AG04450 (cell line): ENCODE measurements at regions not wholly inside any gene's neighbourhood (a gene's known extent, or its start where the extent isn't known, plus 50 kb on each side); places are given as distances from the start of the nearest gene placed in this dataset.

Source experiments
- CTCF ChIA-PET: fragments of 300-600, 350-600 bp; formaldehyde crosslinking; extraction: SDS; loops from one replicate; lab custom pipeline; 2022; ENCODE audit warnings: antibody characterized with exemption, inconsistent platforms; lab: Charles Lee
- POLR2A ChIA-PET: fragments of 350-600 bp; formaldehyde crosslinking; extraction: SDS; loops from one replicate; lab custom pipeline; 2021; ENCODE audit warnings: antibody characterized with exemption, inconsistent platforms; lab: Yijun Ruan, JAX
- DNase-seq: peaks from one replicate; pipeline ENCODE4 v3.0.0-alpha.2; 2011; ENCODE audit warnings: low read depth, low spot score
- H3K27ac ChIP-seq: one replicate; pipeline ENCODE4 v1.5.1; 2012; ENCODE audit warnings: low read depth, low read length, control low read depth
- H3K27me3 ChIP-seq: one replicate; pipeline ENCODE4 v1.6.0; 2012; ENCODE audit warnings: low read length; ENCODE audit not compliant: control insufficient read depth, insufficient read depth
- H3K4me3 ChIP-seq: 2 replicates; pipeline ENCODE4 v1.5.1; 2011; ENCODE audit warnings: mild to moderate bottlenecking, low read depth, low read length, control low read depth
- H3K9me3 ChIP-seq: 2 replicates; pipeline ENCODE4 v1.5.1; 2012; ENCODE audit warnings: low read length; ENCODE audit not compliant: control insufficient read depth, insufficient read depth
- CTCF ChIP-seq: IDR thresholded peaks from 2 replicates; pipeline ENCODE4 v1.5.1; 2011; ENCODE audit warnings: low read depth, low read length, control low read depth, inconsistent platforms

DNA sequence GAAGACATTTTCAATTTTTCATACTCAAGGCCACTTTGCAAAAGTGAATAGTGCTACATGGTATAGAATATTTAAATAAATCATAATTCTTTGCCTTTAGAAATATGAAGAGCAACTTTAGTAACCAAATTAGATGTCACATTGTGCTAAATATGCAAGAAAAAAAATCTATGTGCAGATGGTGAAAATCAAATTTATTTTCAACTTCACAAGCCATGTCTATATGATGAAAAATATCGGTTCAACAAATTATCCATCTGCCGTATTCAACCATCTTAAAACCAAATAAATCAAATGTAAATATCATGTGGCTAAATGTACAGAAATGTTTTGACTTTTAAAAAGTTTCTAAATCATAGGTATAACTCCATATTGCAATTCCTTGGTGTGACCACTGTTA is 398.2 kb downstream of the PABPC4L start:
- TF ChIP-seq CTCF = no peak
- Histone ChIP-seq H3K4me3 (no peak overlapping the region), H3K27ac (no peak overlapping the region), H3K9me3 (no peaks in the 10 kb centered on the region), H3K27me3 (no peaks in the 10 kb centered on the region)
- CTCF ChIA-PET = no interaction called here
- DNase-seq = no peak
- POLR2A ChIA-PET = no interaction called here

DNA sequence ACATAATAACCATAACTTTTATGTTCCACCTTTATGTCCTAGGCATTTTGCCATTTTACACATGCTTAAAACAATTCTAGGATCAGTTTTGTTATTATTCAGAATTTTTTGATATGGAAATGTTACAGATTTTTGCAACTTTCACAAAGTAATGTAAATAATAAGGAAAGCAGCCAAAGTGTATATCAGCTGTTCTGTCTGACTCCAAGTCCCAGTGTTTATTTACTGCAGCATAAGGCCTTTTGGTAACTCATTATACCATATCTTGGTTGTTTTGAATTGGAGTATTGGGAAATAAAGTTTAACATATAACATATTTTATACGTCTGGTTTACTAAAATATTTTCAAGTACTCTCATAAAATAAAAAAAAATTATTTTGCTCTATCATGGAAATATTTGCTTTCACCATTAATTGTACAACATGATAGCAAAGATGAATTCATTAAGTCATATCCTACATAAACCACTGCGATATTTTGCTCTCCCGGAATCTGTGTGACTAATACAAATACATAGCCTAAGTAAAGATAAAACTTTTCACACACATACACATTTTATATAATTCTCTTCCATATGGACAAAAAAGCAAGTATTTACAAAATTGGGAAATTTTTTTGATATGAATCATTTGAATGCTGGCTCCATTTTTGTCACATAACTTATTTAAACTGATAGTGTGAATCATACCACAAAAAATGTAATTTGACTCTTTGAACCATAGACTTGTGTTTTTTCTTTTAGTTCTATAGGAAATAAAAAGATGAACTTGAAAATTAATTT is 399.0 kb downstream of the PABPC4L start:
- H3K27me3 ChIP-seq = no peaks in the 10 kb centered on the region
- H3K27ac ChIP-seq = no peak overlapping the region
- POLR2A ChIA-PET = no interaction called here
- H3K4me3 ChIP-seq = no peak overlapping the region
- H3K9me3 ChIP-seq = no peaks in the 10 kb centered on the region
- CTCF ChIA-PET = no interaction called here
- TF ChIP-seq CTCF = no peak
- no peak for DNase-seq

DNA sequence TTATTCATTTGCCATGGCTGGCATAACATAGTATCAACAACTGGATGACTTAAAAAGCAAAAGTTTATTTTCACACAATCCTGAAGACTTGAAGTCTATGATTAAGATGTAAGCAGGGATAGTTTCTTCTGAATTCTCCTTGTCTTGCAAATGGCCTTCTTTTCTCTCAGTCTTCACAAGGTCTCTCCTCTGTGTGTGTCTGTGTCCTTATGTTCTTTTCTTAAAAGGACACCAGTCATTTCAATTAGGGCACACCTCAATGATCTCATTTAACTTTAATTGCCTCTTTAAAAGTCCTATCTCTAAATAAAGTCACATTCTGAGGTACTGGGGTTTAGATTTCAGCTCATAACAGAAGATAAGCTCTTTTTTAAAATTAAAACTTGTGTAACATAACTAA is 399.7 kb downstream of the PABPC4L start:
- Histone ChIP-seq H3K4me3 (no peak overlapping the region), H3K9me3 (no peaks in the 10 kb centered on the region), H3K27me3 (no peaks in the 10 kb centered on the region), H3K27ac (no peak overlapping the region)
- no peak for TF ChIP-seq CTCF
- ChIA-PET CTCF (interaction anchor here (0.9 kb wide), 1 partner anchor 68 kb away, joined by 3 read pairs; no protein-coding TSS in a partner anchor), POLR2A (no interaction called here)
- DNase-seq = no peak

GRCh38 chr4:133800966-133801365 is 400.6 kb downstream of the PABPC4L start:
- POLR2A ChIA-PET = no interaction called here
- no peak for DNase-seq
- Histone ChIP-seq H3K4me3 (no peak overlapping the region), H3K27ac (no peak overlapping the region), H3K9me3 (no peaks in the 10 kb centered on the region), H3K27me3 (no peaks in the 10 kb centered on the region)
- CTCF ChIA-PET = no interaction called here
- TF ChIP-seq CTCF = no peak

- no peak overlapping the region for H3K27ac ChIP-seq
- TF ChIP-seq CTCF = no peak
- no peaks in the 10 kb centered on the region for H3K9me3 ChIP-seq
- POLR2A ChIA-PET = no interaction called here
- no peak for DNase-seq
- CTCF ChIA-PET = no interaction called here
- no peak overlapping the region for H3K4me3 ChIP-seq
- no peaks in the 10 kb centered on the region for H3K27me3 ChIP-seq
These were observed 401.8 kb downstream of the PABPC4L start for GRCh38 chr4:133799717-133800315.
